GOT3 (cell line): ENCODE measurements at regions not wholly inside any gene's neighbourhood (a gene's known extent, or its start where the extent isn't known, plus 50 kb on each side); places are given as distances from the start of the nearest gene placed in this dataset.

ENCODE experiments used
- DNase-seq: peaks from one replicate; lab custom pipeline; 2025; ENCODE audit warnings: mixed read lengths; lab: John Stamatoyannopoulos, UW

DNA sequence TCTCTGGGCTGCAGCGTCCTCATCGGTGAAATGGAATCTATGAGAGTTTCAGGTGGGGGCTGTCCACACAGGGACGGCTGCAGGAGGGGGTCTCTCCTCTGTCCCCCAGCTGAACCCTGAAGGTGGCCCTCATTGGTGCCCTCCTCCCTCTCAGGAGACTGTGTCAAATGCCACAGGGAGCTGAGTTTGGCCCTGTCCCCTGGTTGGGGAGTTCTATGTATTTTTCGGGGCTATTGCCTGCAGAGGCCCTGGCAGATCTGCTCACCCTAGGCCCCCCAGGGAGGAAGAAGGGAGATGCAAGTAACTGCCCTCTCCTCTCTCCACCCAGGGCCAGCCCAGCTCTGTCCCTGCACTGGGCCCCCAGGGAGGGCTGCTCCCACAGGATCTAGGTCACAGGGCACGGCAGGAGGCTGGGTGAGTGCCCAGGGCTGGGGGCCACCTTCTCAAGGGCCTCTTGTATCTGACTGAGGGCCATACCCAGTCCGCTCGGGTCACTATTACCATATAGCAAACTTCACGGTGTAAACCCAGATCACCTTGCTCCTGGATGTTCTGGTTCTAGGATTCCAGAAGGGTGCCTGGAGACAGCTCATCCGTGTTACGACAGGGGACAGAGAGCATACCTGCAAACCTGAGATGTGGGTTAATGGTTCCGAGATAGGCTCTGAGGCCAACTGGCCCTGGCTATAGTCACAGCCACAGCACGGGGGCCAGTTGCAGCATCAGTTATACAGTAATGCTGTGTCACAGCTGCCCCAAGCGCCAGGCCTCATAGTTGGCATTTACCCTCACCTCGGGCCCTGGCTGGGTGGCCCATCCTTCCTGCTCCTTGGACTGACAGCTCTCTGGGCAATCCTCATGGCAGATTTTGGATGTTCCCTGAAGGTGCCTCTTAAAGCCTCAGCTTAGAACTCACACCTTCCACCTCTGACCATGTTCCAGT, 102.4 kb upstream of the PRR23E start:
- no peak for DNase-seq

DNA sequence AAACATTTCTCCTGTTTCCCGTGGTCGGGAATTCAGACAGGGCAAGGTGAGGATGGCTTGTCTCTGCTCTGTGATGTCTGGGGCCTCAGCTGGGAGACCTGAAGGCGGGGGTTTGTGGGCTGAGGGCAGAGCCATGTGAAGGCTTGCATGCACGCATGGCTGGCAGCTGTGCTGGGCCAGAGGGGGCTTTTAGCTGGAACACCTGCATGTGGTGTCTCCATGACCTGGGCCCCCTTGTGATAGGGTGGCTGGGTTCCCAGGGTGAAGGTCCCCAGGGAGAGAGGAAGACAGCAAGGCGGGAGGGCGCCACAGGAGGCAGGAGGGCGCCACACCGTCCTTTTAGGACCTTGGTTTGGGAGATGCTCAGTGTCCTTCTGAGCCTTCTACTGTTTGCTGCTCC, 101.6 kb upstream of the PRR23E start:
- no peak for DNase-seq

DNA sequence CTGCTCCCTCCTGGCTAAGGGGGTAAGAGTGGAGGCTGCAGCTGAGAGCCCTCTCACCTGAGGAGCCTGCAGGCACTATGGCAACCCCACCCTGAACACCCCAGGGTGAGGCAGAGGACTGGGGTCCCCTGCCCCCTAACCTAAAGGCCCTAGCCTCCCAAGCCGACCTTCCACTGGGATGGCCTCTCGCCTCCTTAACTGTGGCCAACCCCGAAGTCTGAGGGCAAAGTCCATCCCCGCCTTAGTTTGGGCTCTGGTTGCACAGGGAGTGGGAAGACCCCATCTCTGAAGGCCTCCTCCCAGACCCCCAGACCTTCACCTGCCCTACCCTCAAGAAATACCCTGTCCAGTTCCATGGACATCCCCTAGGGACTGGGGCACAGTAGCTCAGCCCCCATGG, 100.6 kb upstream of the PRR23E start:
- no peak for DNase-seq

DNA sequence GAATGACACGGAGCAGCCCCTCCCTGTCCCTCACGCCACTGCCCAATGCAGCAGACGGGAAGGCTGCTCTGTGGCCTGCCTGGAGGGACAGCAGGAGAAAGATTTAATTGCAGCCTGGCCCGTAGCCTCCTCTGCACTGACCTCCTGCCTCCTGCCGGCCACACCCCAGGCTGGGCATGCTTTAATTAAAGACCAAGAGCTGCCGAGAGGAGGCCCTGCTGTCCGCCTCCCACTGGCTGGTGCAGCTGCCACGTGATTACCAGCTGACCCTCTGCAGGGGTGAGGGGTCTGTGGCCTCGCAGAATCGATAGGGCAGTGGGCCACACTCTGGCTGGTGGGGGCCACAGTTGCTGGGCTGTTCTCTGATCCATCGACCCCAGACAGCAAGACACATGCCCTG, 100.2 kb upstream of the PRR23E start:
- DNase-seq = no peak

DNA sequence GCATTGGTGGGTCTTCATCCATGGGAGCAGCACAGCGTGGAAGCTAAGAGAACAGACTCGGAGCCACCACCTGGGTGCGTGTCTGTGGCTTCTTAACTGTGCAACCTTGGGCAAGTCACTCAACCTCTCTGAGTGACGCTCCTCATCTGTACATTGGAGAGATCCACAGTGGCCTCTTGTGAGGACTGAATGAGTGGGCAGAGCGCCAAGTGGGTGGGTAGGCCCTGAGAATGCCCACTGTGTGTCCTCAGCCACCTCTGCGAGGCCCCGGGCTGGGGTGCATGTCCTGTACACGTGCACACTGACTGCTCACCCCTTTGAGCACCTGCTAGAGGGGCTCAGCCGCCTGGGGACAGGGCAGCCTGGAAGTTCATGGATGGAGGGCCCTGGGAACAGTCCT, 99.6 kb upstream of the PRR23E start:
- no peak for DNase-seq

DNA sequence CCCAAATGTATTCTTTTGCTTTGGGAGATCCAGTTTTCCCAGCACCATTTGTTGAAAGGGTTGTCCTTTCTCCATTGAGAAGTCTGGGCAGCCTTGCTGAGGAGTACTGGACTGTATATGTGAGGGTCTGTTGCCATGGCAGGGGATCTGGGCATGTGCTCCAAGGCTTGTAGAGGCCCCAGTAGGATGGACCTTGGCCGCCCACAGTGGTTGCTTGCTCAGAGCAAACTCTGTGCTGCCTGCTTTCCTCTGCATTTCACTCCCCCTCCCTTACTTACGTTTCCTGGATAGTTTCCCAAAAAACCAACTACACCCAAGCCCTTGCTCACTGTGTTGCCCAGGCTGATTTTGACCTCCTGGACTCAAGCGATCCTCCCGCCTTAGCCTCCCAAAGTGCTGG, 97.2 kb upstream of the PRR23E start:
- no peak for DNase-seq

DNA sequence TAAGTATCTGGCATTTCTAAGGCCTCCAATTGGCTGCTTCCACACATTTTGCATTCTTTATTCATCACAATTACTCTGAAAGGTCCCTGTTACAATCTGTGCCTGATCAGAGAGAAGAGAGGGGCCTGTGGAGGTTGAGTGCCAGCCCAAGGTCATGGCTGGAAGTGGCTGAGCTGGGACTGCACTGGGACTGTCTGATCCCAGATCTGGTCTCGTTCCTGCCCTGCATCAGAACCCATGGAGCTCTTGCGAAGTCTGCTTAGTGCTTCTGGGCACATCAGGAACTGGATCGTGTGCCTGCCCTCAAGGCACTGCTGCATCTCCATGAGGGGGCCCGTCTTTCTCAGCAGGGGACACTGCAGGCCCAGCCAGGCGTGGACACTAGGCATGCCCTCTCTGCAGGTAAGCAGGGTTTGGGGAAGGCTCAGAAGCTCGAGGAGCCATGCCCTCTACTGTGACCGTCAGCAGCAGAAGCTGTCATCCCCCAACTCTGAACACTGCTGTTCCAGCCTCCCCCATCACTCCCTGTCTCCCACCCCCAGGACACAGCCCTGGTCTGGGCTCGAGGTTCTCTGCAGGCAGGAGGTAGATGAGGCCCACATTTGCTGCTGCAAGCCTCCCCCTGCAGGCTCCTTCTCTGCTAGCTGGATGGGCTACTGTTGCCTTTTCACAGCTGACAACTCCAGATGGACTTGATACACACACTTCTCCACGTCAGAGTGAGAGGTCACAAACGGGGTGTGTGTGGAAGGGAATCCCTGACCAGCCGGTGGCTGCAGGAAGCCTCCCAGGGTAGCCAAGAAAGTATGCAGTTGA, 96.5 kb upstream of the PRR23E start:
- DNase-seq = no peak

DNA sequence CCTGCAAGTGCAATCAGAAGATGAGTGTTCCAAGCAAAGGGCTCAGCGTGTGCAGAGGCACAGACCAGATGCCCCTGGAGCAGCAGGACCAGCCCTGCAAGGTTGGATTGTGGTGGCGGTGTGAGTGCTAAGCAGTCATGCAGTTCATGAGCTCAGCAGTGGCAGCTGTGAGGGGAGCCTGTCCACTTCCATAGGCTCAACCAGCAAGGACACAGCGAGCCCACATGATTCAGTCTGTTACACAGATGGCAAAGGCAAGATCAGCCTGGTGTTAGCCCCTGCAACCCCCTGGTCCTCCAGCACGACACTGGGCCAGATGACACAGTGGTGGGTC, 95.9 kb upstream of the PRR23E start:
- no peak for DNase-seq

DNA sequence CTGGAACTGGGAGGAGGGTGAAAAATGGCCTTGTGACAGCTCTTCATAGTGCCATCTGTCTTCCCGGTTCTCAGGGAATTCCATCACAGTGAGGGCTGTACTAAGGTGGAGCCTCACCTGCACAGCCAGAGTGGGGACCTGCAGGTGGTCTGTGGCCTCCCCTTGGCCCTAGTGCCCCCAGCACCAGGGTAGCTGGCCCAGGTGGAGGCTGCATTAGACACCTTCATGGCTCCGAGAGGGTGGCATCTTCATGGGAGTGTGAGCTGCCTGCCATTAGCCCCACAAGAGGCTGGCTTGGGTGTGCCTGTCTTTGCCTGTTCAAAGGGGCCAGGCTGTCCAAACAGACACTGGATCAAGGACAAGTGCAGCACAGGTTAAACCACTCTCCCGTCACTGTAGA, 95.5 kb upstream of the PRR23E start:
- no peak for DNase-seq

DNA sequence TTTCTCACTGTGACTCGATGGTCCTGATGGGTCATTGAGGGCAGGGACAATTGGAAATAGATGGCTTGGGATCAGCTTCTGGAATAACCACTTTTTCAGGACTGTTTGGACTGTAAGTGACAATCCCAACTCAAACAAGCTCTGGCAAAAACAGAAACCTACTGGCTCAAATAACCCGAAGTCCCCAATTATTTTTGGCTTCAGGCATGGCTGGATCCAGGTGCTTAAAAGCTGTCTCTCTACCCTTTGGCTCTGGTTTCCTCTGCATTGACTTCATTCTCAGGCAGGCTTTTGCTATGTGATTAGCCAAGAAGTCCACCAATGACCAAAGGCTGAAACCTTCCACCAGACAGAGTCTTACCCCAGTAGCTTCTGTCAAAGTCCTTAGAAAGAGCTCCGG, 92.9 kb upstream of the PRR23E start:
- DNase-seq = no peak

DNA sequence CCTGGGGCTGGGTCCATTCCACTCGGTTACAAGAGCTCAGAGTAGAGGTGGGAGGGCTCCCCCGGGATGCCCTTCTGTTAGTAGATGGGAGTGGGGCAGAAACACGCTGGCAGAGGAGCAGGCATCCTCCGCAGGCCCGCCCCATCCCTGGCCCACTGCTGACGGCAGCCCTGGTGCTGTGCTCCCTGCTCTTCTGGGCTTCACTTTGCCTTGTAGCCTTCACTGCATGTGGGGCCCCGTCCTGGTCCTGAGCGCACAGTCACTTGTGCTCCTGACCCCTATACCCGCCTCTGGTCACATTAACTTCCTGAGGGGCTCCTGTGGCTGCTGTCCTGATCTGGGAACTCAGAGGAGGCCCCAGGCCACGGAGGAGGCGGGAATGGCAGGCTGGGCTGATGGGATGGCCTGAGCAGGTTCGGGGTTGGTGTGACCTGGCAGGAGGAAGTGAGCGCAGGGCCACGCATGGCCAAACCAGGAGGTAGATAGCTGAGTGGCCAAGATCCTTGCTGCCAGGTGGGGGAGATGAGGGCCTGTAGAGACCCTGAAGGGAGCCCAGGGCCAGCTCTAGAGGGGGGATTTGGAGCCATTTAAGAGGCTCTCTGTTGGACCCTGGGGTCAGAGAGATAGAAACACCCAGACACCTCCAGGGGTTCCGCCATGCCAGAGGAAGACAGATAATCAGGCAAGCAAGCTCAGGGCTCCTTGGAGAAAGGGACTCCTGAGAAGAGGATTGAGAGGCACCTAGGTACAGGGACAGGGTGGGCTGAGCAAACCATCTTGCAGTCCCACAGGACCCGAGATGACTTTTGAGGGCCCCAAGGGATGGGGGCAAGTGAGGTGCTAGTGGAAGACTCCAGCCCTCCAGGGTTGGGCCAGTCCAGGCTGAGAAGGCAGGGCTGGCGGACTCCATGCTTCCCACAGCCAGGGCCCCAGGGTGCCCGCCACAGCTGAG, 92.2 kb upstream of the PRR23E start:
- no peak for DNase-seq

DNA sequence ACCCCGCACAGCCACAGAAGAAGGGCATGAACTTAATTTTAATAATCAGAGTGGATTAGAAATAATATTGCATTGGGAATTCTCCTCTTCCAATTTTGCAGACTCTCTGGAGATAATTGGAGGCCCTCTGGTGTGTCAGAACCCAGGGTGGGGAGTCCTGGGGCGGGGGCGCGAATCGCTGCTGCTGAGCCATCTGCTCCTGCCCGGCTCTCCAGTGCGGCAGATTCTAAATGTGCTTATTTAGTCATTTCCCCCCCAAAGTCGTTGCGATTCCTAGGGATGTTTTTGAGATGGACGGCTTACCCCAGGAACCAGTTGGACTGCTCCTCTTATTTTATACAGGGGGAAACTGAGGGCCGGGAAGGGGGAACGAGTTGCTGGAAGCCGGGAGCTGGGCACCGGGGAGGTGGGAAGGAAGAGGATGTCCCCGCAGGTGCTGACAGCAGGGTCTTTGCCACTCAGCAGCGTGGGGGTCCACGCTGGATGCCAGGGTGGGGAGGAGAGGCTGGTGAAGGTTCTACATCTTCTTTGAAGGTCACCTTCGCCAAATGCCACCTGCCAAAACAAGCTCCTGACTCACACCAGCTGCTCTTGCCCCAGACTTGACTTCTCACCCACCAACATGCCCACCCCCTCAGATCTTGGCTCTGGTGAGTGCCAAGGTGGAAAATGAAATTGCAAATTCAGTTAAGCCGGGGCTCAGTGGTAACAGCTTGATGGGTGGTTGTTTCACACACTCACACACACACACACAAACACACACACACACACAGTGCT, 91.3 kb upstream of the PRR23E start:
- DNase-seq = no peak

DNA sequence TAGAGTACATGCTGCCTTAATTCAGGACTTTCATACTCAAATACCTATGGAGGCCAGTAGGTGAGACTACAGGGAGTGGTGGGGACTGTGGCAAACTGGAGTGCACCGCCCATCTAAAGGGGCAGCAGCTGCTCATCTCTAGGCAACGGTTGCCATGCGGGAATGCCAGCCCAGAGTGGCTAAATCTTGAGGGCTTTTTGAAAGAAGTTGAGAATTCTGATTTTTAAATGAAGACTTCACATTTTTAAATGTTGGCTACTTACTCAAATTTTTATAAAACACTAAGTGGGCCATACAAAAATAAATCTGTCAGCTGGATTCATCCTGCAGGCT, 90.8 kb upstream of the PRR23E start:
- no peak for DNase-seq

DNA sequence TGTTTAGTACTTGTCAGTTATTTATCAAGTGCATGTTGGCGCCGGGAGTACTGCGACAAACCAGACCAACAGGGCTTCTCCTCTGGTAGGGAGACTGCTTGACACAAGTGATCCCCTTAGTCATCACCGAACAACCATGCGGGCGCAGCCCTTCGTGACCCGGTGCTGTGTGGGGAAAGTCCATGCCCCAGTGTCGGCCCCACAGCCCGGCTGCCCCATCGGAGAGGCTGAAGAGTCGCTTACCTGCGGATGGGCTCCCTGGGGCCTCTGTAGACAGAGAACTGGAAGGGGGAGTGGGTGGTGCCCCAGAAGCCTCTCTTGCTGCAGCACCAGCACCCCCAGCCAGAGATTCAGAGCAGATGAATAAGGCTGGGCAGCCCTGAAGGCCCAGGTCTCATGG, 90.3 kb upstream of the PRR23E start:
- no peak for DNase-seq

DNA sequence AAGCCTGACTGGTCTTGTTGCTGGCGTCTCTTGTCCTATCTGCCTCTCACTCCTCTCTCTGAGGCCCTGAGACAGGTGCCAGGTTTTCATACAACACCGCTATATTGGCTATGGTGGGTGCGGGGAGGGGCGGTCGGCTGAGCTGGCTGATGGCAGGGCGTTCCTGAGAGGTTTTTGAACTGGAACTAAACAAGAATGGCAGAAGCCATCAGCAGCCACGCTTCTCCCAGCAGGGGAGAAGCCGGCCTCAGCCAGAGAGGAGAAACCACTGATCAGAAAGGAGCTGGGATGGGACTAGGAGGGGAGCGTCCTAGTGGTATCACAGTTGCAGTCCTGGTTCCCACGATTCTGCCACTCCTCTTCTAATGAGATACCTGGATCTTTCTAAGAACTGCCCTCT, 89.9 kb upstream of the PRR23E start:
- no peak for DNase-seq

DNA sequence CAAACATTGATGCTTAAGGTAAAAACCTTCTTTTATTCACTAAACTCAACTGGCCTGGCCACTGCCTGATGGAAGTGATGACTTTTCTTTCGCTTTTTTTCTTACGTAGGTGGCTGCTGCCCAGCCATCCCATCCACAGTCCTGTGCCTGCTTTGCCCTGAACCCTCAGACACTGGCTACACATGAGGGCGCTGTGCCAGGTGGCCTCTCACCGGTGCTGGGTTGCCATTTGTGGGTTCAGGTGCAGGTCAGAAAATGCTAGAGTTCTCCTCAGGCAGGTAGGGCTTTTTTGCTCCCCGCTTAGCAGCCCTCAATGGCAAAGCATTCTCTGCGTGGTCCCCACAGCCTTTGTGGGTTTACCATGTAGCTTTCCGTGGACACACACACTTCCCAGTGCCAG, 88.3 kb upstream of the PRR23E start:
- DNase-seq = no peak

DNA sequence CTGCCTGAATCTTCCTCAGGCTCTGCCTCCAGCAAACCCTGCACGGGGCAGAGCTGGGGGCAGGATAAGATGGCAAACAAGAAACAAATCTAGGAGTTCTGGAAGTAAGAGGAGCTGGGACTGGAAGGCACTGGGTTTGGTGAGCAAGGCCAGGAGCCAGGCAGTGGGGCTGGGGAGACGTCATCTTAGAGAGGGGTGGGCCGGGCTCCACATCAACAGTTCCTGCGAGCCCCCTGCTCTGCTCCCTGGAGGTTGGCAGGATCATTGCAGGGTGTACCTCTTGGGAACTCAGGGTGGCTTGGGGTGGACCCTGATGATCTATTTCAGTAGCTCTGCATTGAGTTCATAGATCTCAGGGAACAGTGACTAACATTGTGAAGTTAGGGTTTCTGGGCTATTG, 87.3 kb upstream of the PRR23E start:
- no peak for DNase-seq

DNA sequence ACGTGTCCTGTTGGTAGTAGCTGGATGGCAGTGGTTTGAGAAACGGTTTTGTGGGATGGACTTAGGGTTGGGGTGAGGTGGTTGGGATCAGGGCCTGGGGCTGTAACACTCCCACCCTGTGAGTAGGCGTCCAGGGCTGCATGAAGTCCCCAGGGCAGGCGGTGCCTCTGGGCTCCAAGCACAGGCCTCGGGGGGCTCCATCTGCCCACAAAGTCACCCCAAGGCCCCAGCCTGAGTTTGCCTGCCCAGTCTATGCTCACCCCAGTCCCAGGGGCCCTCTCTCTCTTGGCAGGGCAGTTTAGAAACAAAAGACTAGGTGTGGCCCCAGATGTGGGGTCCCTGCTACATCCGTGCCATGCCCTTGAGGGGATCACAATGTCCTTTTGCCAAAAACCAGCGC, 86.9 kb upstream of the PRR23E start:
- no peak for DNase-seq

DNA sequence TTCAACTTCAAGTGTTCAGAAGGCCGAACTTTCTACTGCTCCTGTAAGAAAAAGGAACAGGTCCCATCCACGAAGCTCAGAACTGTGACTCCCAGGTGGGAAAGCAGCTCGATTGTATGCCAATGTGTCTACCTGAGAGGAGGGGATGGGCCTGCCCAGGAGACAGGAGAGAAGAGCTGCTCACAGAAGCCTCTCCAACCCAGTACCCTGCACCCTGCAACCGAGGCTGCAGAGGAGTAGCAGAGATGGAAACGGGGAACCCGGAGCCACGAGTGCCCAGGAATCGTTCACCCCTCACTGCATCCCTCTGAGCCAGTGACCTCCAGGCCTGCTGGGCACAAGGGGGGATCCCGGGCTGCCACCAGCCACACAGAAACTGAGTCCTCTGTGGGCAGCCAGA, 86.5 kb upstream of the PRR23E start:
- no peak for DNase-seq

DNA sequence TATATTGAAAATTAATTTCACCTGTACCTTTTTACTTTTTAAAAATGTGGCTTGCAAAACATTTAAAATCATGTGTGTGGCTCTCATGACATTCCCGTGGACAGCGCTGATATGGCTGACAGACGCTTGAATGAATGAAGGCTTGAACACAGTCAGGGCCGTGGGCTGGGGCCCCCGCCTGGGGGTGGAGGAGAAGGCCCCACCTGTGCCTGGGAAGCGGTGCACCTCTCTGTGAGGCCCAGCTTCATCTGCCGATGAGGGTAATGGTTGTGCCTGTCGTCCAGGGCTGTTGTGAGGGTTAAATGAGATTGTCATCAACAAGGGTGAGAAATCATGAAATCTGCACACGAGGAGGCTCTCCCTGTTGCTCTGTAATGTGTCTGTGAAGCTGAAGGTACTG, 85.9 kb upstream of the PRR23E start:
- DNase-seq = no peak

DNA sequence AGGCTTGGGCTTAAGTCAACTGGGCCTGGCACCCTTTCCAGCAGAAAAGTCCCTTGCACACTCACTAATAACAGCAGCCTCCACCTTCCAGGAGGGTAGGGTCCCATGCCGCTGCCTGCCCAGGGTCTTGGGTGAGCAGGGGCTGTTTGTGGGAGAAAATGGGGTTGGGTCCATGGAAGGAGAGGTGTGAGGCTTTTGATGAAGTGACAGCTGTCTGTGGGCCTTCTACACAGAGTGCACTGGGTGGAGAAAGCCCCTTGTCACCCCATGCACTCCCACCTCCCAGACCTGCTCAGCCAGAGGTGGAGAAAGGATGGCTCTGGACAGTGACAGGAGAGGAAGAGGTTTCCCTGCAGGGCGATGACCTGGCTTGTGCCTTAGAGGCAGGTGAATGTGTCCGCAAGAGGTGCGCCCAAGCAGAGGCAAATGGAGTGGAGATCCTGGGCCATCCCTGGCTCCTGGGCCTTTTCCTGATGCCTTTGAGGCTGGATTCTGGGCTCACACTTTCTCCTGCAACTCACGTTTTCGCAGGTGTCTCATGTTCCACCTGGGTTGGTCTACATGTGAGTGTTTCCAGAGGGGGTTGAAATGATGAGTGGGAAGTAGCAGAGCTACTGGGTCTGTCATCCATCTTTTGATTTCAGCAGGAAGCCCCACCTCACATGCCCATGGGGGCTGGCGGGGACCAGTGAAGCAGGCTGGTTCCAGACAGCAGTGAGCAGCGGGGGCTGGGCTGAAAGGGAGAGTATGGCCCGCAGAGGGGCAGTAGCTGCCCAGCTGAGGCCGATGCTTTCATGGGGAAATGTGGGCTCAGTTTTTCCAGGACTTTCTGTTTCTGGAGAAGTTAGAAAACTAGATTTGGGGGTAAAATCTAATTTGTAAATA, 85.2 kb upstream of the PRR23E start:
- no peak for DNase-seq
